GM12873 (cell line): ENCODE measurements at regions not wholly inside any gene's neighbourhood (a gene's known extent, or its start where the extent isn't known, plus 50 kb on each side); places are given as distances from the start of the nearest gene placed in this dataset.

Experiments used
- CTCF ChIP-seq: IDR thresholded peaks from 2 replicates; pipeline ENCODE4 v1.5.1; 2012; ENCODE audit warnings: low read depth, mild to moderate bottlenecking, moderate library complexity, low read length, control low read depth; ENCODE audit not compliant: insufficient read depth; ENCODE audit errors: missing control alignments

- TF ChIP-seq CTCF: no peak
These were observed 450.8 kb downstream of the GRXCR1 start for GRCh38 chr4:43343298-43343697.

- TF ChIP-seq CTCF: no peak
These were observed 452.9 kb downstream of the GRXCR1 start for GRCh38 chr4:43345323-43345925.

GRCh38 chr4:43348591-43348990, 456.1 kb downstream of the GRXCR1 start:
- no peak for TF ChIP-seq CTCF

GRCh38 chr4:43351970-43352806, 459.7 kb downstream of the GRXCR1 start:
- TF ChIP-seq CTCF: no peak

GRCh38 chr4:43352859-43353258, 460.3 kb downstream of the GRXCR1 start:
- TF ChIP-seq CTCF: no peak

- no peak for TF ChIP-seq CTCF
These were observed 461.0 kb downstream of the GRXCR1 start for GRCh38 chr4:43353552-43353951.

GRCh38 chr4:43356786-43357185, 464.3 kb downstream of the GRXCR1 start:
- no peak for TF ChIP-seq CTCF
